OCI-LY7 (cell line): ENCODE measurements at regions not wholly inside any gene's neighbourhood (a gene's known extent, or its start where the extent isn't known, plus 50 kb on each side); places are given as distances from the start of the nearest gene placed in this dataset.

Experiments
- BruUV-seq: library from RNA; stranded (reverse); fragments of 400-500 nt; replicated peaks from 2 replicates; lab custom pipeline; 2021; lab: Mats Ljungman, UMichigan
- CTCF ChIA-PET: fragments of 300-600 bp; sonication (Branson Sonifier 250); formaldehyde crosslinking; loops from one replicate; lab custom pipeline; 2022; ENCODE audit warnings: antibody characterized with exemption; ENCODE audit not compliant: unreplicated experiment; lab: Charles Lee
- POLR2A ChIA-PET: fragments of 300-600 bp; sonication (Branson Sonifier 250); formaldehyde crosslinking; loops from one replicate; lab custom pipeline; 2022; ENCODE audit warnings: antibody characterized with exemption; lab: Charles Lee
- DNase-seq: peaks from one replicate; pipeline ENCODE4 v3.0.0-alpha.2; 2015; ENCODE audit warnings: low spot score
- H2AFZ ChIP-seq: fragments of 200-600 bp; sonication (generic), shearing (Covaris generic); 2 replicates; pipeline ENCODE4 v1.6.1; 2014; ENCODE audit warnings: mild to moderate bottlenecking, antibody characterized with exemption, low read length, moderate library complexity
- H3K27ac ChIP-seq: fragments of 200-600 bp; sonication (generic); 2 replicates; pipeline ENCODE4 v1.5.1; 2014; ENCODE audit warnings: mixed run types, low read depth, mild to moderate bottlenecking, moderate library complexity, low read length, inconsistent platforms; ENCODE audit not compliant: poor library complexity, severe bottlenecking
- H3K36me3 ChIP-seq: fragments of 200-600 bp; sonication (generic); 2 replicates; pipeline ENCODE4 v1.6.1; 2014; ENCODE audit warnings: mild to moderate bottlenecking, antibody characterized with exemption, low read length, moderate library complexity, mixed read lengths; ENCODE audit not compliant: insufficient read depth
- H3K4me1 ChIP-seq: fragments of 200-600 bp; sonication (generic); 2 replicates; pipeline ENCODE4 v1.5.1; 2014; ENCODE audit warnings: mild to moderate bottlenecking, low read length; ENCODE audit not compliant: insufficient read depth, poor library complexity, severe bottlenecking
- H3K4me2 ChIP-seq: fragments of 200-600 bp; sonication (generic); 2 replicates; pipeline ENCODE4 v1.6.1; 2014; ENCODE audit warnings: mild to moderate bottlenecking, low read length
- H3K4me3 ChIP-seq: fragments of 200-600 bp; sonication (generic); 2 replicates; pipeline ENCODE4 v1.5.1; 2014; ENCODE audit warnings: mild to moderate bottlenecking, low read depth, low read length; ENCODE audit not compliant: poor library complexity, severe bottlenecking
- H3K79me2 ChIP-seq: fragments of 200-600 bp; sonication (generic); 2 replicates; pipeline ENCODE4 v1.6.1; 2016; ENCODE audit warnings: low read depth, mild to moderate bottlenecking, low read length, moderate library complexity, mixed read lengths; ENCODE audit not compliant: insufficient read depth
- H3K9me2 ChIP-seq: fragments of 200-600 bp; sonication (generic); 2 replicates; pipeline ENCODE4 v1.6.1; 2016; ENCODE audit warnings: mild to moderate bottlenecking, low read length, mixed read lengths; ENCODE audit not compliant: insufficient read depth
- H3K9me3 ChIP-seq: fragments of 200-600 bp; sonication (generic); 2 replicates; pipeline ENCODE4 v1.6.1; 2014; ENCODE audit warnings: mild to moderate bottlenecking, mixed run types, low read length, mixed read lengths
- H4K20me1 ChIP-seq: fragments of 200-600 bp; sonication (generic); 2 replicates; pipeline ENCODE4 v1.6.1; 2014; ENCODE audit warnings: mild to moderate bottlenecking, antibody characterized with exemption, low read length, moderate library complexity, mixed read lengths; ENCODE audit not compliant: insufficient read depth
- EZH2phosphoT487 ChIP-seq: fragments of 200-600 bp; sonication (generic); IDR thresholded peaks from 2 replicates; pipeline ENCODE4 v1.6.1; 2018; ENCODE audit warnings: low read depth, borderline replicate concordance, mild to moderate bottlenecking, mixed run types, antibody characterized with exemption, low read length, moderate library complexity, mixed read lengths
- intact Hi-C: fragments of 100-400 bp; cut with micrococcal nuclease; formaldehyde crosslinking; loops from one replicate; pipeline ENCODE4 v1.10.0; 2022; ENCODE audit not compliant: unreplicated experiment
- TF ChIP-seq, protein P1 (sequence below): fragments of 200-600 bp; sonication (generic); conservative IDR thresholded peaks from 2 replicates; pipeline ENCODE4 v1.5.1; 2014; ENCODE audit warnings: mild to moderate bottlenecking, antibody characterized with exemption, low read length, moderate library complexity, mixed read lengths

DNA sequence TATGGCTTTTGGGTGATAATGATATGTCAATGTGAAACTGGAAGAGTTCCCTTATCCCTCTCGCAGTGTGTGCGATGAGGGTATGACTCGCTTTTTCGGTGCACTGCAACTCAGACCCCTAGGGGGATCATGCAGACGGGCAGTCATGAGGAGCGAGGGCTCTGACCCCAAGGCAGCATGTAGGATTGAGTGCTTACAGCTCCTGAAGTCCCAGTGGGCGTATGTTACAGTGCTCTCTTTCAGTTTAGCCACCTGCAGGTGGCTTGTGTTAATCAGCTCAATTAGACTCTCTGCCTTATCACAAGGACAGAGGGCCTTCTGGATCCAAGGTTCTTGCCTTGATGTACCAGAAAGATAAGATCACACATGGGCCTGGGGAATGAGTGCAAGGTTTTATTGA lies 1269.9 kb upstream of the GYPC start:
- no peak for DNase-seq
- H3K9me3 ChIP-seq = no peaks in the 10 kb centered on the region
- BruUV-seq = no TSS peak
- no peak overlapping the region for H2AFZ ChIP-seq
- H3K4me3 ChIP-seq = no peak overlapping the region
- intact Hi-C loops = no loop called here
- H3K4me2 ChIP-seq = no peak overlapping the region
- no peaks in the 10 kb centered on the region for H3K79me2 ChIP-seq
- H3K27ac ChIP-seq = no peak overlapping the region
- no peaks in the 10 kb centered on the region for H3K36me3 ChIP-seq
- TF ChIP-seq EZH2phosphoT487 = no peak
- TF ChIP-seq, protein P1, sequence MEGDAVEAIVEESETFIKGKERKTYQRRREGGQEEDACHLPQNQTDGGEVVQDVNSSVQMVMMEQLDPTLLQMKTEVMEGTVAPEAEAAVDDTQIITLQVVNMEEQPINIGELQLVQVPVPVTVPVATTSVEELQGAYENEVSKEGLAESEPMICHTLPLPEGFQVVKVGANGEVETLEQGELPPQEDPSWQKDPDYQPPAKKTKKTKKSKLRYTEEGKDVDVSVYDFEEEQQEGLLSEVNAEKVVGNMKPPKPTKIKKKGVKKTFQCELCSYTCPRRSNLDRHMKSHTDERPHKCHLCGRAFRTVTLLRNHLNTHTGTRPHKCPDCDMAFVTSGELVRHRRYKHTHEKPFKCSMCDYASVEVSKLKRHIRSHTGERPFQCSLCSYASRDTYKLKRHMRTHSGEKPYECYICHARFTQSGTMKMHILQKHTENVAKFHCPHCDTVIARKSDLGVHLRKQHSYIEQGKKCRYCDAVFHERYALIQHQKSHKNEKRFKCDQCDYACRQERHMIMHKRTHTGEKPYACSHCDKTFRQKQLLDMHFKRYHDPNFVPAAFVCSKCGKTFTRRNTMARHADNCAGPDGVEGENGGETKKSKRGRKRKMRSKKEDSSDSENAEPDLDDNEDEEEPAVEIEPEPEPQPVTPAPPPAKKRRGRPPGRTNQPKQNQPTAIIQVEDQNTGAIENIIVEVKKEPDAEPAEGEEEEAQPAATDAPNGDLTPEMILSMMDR = no peak
- no peaks in the 10 kb centered on the region for H4K20me1 ChIP-seq
- no peaks in the 10 kb centered on the region for H3K9me2 ChIP-seq
- CTCF ChIA-PET = no interaction called here
- POLR2A ChIA-PET = interaction anchor here (0.6 kb wide), 1 partner anchor 274 kb away, joined by 4 read pairs; no protein-coding TSS in a partner anchor
- H3K4me1 ChIP-seq = no peaks in the 10 kb centered on the region

DNA sequence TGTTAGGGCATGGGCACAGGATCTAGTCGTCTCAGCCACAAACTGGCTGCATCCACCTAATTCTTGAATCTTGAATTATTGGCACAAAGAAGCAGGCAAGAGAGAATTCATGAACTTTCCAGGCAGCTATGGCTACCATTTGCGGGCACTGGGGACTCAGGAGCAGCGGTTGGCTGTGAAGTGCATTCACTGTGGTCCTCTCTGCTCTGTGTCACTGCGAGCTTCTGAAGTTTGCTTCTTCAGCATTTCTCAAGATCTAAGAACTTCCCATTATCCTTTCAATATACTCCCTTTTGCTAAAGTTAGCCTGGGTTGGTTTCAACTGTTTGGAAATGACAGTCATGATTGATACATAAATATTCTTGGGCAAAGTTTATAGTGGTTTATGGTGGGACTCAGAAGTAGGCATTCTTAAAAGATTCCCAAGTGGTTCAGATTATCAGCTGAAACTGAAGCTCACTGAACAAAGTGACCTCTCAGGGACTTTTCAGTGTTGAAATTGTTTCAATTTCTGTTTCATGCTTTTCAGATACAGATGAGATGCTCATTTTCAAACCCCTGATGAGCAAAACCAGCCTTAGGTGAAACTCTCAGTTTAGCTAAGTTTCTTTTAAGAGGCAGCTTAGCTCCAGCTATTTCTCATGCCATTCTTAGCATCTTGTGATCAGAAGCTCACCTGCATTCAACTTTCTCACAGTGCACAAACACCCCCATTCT lies 1258.3 kb upstream of the GYPC start:
- no peak for DNase-seq
- Histone ChIP-seq H3K9me3 (no peaks in the 10 kb centered on the region), H3K79me2 (no peaks in the 10 kb centered on the region), H3K4me3 (no peak overlapping the region), H4K20me1 (no peaks in the 10 kb centered on the region), H3K36me3 (no peaks in the 10 kb centered on the region), H3K4me2 (no peak overlapping the region), H3K27ac (no peak overlapping the region), H2AFZ (no peak overlapping the region), H3K9me2 (no peaks in the 10 kb centered on the region), H3K4me1 (no peaks in the 10 kb centered on the region)
- no peak for TF ChIP-seq EZH2phosphoT487
- TF ChIP-seq, protein P1 = no peak
- BruUV-seq = no TSS peak
- POLR2A ChIA-PET = interaction anchor here (0.6 to 0.7 kb wide), 2 partner anchors 1541 to 1556 kb away, joined by 3 read pairs; no protein-coding TSS in a partner anchor
- CTCF ChIA-PET = no interaction called here
- intact Hi-C loops = no loop called here

DNA sequence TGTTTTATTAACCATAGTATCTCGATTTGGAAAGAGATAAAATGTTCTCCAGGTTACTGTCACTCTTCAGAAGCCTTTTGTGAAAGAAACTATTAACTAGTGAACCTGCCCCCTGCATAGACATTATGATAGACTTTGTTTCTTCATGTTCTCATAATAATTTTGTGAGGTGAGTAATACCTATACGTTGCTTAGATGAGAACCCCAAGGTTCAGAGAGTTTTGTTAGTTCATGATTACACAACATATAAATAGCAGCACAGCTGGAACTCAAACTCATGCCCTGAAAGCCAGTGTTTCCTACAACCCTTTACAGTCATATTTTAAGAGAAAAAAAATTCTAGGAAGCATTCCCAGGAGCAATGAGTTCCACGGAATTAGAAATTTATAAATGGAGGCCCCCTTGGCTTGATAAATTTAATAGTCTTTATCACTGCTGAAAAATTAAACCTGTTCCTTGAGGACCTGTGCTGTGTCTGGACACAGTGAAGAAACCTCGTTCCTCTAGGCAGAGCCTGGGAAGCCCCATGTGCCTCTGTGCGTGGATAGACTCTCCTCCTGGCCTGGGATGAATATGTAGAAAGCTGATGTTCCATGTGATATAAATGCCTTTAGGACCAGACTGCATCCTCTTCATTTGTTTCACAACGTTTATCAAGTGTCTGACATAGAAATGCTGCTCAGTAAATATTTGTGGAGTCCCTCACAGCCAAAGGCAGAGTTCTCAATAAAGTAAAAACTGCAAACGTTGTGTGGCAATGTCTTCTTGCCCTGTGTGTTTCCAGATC lies 1257.0 kb upstream of the GYPC start:
- TF ChIP-seq EZH2phosphoT487 = no peak
- TF ChIP-seq, protein P1 = no peak
- Histone ChIP-seq H4K20me1 (no peaks in the 10 kb centered on the region), H3K27ac (no peak overlapping the region), H3K9me2 (no peaks in the 10 kb centered on the region), H2AFZ (no peak overlapping the region), H3K4me1 (no peaks in the 10 kb centered on the region), H3K79me2 (no peaks in the 10 kb centered on the region), H3K36me3 (no peaks in the 10 kb centered on the region), H3K9me3 (no peaks in the 10 kb centered on the region), H3K4me2 (no peak overlapping the region), H3K4me3 (no peak overlapping the region)
- ChIA-PET POLR2A (interaction anchor here (0.6 kb wide), 1 partner anchor 1557 kb away, joined by 3 read pairs; no protein-coding TSS in a partner anchor), CTCF (no interaction called here)
- BruUV-seq = no TSS peak
- no peak for DNase-seq
- intact Hi-C loops = no loop called here
